ENCODE measurements at regions not wholly inside any gene's neighbourhood (a gene's known extent, or its start where the extent isn't known, plus 50 kb on each side); places are given as distances from the start of the nearest gene placed in this dataset.

- TF ChIP-seq PKNOX1 (IDR thresholded peaks at IDR 0.05) (no peak), CTCF (IDR thresholded peaks at IDR 0.05 in 2 of 3, conservative IDR thresholded peaks at IDR 0.05 in 1 of 3; ENCODE audit: control insufficient read depth in 2 of 3, extremely low read depth in 1 of 3, insufficient read depth in 1 of 3, low read depth in 3 of 3, low read length in 3 of 3) (no peak), PAX8 (IDR thresholded peaks at IDR 0.05) (no peak)
These were observed 326.8 kb downstream of the RAPGEF2 start for GRCh38 chr4:159429693-159430035.
